D721Med (cell line): ENCODE measurements at regions not wholly inside any gene's neighbourhood (a gene's known extent, or its start where the extent isn't known, plus 50 kb on each side); places are given as distances from the start of the nearest gene placed in this dataset.

Experiments used
- DNase-seq: peaks from one replicate; pipeline ENCODE4 v3.0.0; 2011; ENCODE audit warnings: low spot score; ENCODE audit not compliant: insufficient read length
- FAIRE-seq: peaks from 2 replicates; lab custom pipeline; 2011; peaks lifted over from hg19 to GRCh38; lab: Jason Lieb, UNC
- CTCF ChIP-seq: IDR thresholded peaks from 2 replicates; pipeline ENCODE4 v1.5.1; 2012; ENCODE audit warnings: mild to moderate bottlenecking, control low read depth; ENCODE audit not compliant: insufficient read depth; ENCODE audit errors: missing control alignments

GRCh38 chr18:38487521-38487920, 921.9 kb upstream of the CELF4 start:
- no peak for TF ChIP-seq CTCF
- DNase-seq (no peak), FAIRE-seq (no peak)

- FAIRE-seq (no peak), DNase-seq (no peak)
- no peak for TF ChIP-seq CTCF
These were observed 917.7 kb upstream of the CELF4 start for GRCh38 chr18:38483326-38483725.

- DNase-seq = no peak
- FAIRE-seq = peak; percentile 16
These were observed 916.0 kb upstream of the CELF4 start for GRCh38 chr18:38481576-38481975.

GRCh38 chr18:38475686-38476085, 910.1 kb upstream of the CELF4 start:
- DNase-seq (no peak), FAIRE-seq (no peak)
- no peak for TF ChIP-seq CTCF

More at GRCh38 chr18:38481576-38481975, 916.0 kb upstream of the CELF4 start:
- TF ChIP-seq CTCF = no peak

GRCh38 chr18:38473535-38473934, 907.9 kb upstream of the CELF4 start:
- FAIRE-seq = no peak

GRCh38 chr18:38470421-38470820, 904.8 kb upstream of the CELF4 start:
- no peak for DNase-seq
- FAIRE-seq = no peak
- no peak for TF ChIP-seq CTCF

More at GRCh38 chr18:38473535-38473934, 907.9 kb upstream of the CELF4 start:
- no peak for DNase-seq
- no peak for TF ChIP-seq CTCF

- FAIRE-seq = peak; percentile 71
- no peak for DNase-seq
- no peak for TF ChIP-seq CTCF
These were observed 900.8 kb upstream of the CELF4 start for GRCh38 chr18:38466426-38466825.
